Fibroblast of the aortic adventitia (primary cell): ENCODE measurements at regions not wholly inside any gene's neighbourhood (a gene's known extent, or its start where the extent isn't known, plus 50 kb on each side); places are given as distances from the start of the nearest gene placed in this dataset.

Experiments
- DNase-seq: peaks from one replicate; pipeline ENCODE4 v3.0.0-alpha.2; 2010; ENCODE audit warnings: low read depth
- H3K4me3 ChIP-seq: 2 replicates; pipeline ENCODE4 v1.5.1; 2011; ENCODE audit warnings: low read depth, mild to moderate bottlenecking, control low read depth, low read length, moderate library complexity
- CTCF ChIP-seq: IDR thresholded peaks from 2 replicates; pipeline ENCODE4 v1.5.1; 2011; ENCODE audit warnings: mild to moderate bottlenecking, low read length, control low read depth, inconsistent platforms; ENCODE audit not compliant: insufficient read depth

- no peak for TF ChIP-seq CTCF
- DNase-seq, result no peak
Observed at GRCh38 chr7:47678641-47679380, 96.9 kb upstream of the TNS3 start.

GRCh38 chr7:47677664-47678063 lies 95.8 kb upstream of the TNS3 start:
- TF ChIP-seq CTCF, result no peak
- no peak for DNase-seq
- H3K4me3 ChIP-seq, result no peak overlapping the region

More at GRCh38 chr7:47678641-47679380, 96.9 kb upstream of the TNS3 start:
- H3K4me3 ChIP-seq, result no peak overlapping the region

- DNase-seq, result no peak
- no peak overlapping the region for H3K4me3 ChIP-seq
- no peak for TF ChIP-seq CTCF
Observed at GRCh38 chr7:47677093-47677492, 95.2 kb upstream of the TNS3 start.

GRCh38 chr7:47672977-47673381 lies 91.1 kb upstream of the TNS3 start:
- no peak overlapping the region for H3K4me3 ChIP-seq
- TF ChIP-seq CTCF, result no peak
- DNase-seq, result no peak

- DNase-seq, result no peak
- no peak for TF ChIP-seq CTCF
Observed at GRCh38 chr7:47672271-47672791, 90.4 kb upstream of the TNS3 start.

GRCh38 chr7:47671358-47671757 lies 89.4 kb upstream of the TNS3 start:
- no peak for TF ChIP-seq CTCF
- no peak overlapping the region for H3K4me3 ChIP-seq
- no peak for DNase-seq

More at GRCh38 chr7:47672271-47672791, 90.4 kb upstream of the TNS3 start:
- no peak overlapping the region for H3K4me3 ChIP-seq
